Erythroblast (primary cell): ENCODE measurements at regions not wholly inside any gene's neighbourhood (a gene's known extent, or its start where the extent isn't known, plus 50 kb on each side); places are given as distances from the start of the nearest gene placed in this dataset.

ENCODE experiments used
- GATA1 ChIP-seq: IDR thresholded peaks from 2 replicates; pipeline ENCODE4 v1.6.1; 2011; ENCODE audit warnings: low read depth, mild to moderate bottlenecking, control low read depth, low read length, moderate library complexity
- POLR2A ChIP-seq: IDR thresholded peaks from 2 replicates; pipeline ENCODE4 v1.6.1; 2011; ENCODE audit warnings: mild to moderate bottlenecking, low read length

GRCh38 chr10:55979203-55979602, 381.9 kb downstream of the ZWINT start:
- TF ChIP-seq POLR2A: no peak
- TF ChIP-seq GATA1: no peak
